Left forelimb (tissue), 1 donor: ENCODE measurements at regions not wholly inside any gene's neighbourhood (a gene's known extent, or its start where the extent isn't known, plus 50 kb on each side); places are given as distances from the start of the nearest gene placed in this dataset.

ENCODE experiments used
- DNase-seq: peaks from one replicate; pipeline ENCODE4 v3.0.0-alpha.2; 2018; ENCODE audit warnings: low spot score

GRCh38 chrX:4876268-4876667 is 1162.8 kb upstream of the PRKX start:
- DNase-seq = no peak

DNA sequence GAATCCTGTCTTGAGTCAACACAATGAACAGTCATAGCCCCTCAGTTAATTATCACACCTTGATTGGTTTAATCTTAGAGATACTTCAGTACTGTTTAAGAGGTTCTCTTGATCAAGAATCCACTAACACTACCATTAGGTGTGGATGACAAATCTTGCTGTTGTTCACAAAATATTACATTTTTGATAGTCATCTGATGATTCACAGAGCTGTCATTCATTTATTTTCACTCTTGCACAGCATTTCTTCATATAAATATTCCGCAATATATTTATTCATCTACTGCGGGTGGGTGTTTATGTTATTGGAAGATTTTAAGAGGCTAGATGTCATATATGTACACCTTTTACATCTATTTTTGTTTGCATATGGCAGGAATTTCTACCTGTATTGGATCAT is 1138.1 kb upstream of the PRKX start:
- DNase-seq = no peak

DNA sequence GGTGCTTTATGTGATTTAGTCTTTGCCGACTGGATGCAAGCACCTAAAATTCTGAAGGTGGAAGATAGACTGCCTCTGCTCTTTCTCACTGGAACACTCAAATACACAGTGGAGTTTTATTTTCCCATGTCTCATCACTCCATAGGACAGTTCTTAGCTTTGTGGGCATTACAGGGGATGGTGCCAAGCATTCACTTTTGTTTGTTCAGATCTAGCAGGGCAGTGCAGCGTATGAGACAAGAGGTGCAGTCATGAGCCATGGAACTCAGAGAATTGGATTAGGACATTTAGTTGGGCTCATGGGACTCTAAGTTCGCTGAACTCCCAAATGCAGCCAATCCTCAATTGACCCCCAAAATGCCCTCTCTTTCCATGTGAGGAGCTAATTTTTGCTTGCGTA is 1136.9 kb upstream of the PRKX start:
- no peak for DNase-seq

- DNase-seq = no peak
These were observed 1130.9 kb upstream of the PRKX start for GRCh38 chrX:4844376-4844775.

DNA sequence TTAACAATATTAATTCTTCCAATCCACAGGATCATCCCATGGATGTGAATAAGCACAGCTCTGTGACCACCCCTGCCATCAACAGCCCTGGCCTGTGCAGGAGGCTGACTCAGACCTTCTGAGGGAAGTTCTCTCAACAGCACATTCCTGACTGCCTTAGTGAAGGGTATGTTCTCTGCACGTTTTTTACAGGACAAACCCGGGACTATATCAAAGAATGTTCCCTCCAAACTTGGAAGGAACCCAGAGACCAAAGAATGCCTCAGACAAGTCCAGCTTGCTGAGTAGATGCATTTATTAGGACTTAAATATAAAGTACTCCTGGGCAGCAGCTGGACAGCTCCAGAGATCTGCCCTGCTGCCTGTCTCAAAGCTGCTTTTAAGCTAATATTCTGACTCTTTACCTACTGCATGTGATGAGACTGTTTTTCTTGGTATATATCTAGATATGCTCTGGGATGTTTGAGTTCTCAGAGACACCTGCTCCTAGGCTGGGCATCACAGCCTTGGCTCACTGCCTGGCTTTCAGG is 1127.8 kb upstream of the PRKX start:
- no peak for DNase-seq

GRCh38 chrX:4831574-4831973 is 1118.1 kb upstream of the PRKX start:
- no peak for DNase-seq

- no peak for DNase-seq
These were observed 1117.6 kb upstream of the PRKX start for GRCh38 chrX:4830880-4831557.

GRCh38 chrX:4825550-4825949 is 1112.1 kb upstream of the PRKX start:
- no peak for DNase-seq

DNA sequence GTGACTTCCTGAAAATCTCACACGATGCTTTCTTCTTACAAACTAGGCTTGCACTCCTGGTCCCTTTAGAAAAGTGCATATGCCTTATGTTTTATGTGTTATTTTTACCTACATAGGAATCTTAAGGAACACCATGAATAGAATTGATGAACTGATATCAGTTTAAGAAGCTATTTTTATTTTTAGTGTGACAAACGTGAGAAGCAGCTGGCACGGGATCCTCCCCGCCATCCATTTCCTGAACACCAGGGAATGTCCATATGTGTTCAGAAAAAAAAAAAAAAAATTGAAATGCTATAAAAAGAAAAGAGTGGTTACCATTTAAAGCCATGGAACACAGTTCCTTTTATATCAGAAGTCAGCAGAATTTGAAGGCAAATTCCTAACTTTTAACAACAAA is 1096.1 kb upstream of the PRKX start:
- DNase-seq = no peak

- DNase-seq = no peak
These were observed 1092.1 kb upstream of the PRKX start for GRCh38 chrX:4805502-4805901.

GRCh38 chrX:4800756-4801155 is 1087.3 kb upstream of the PRKX start:
- DNase-seq = no peak

- no peak for DNase-seq
These were observed 1074.5 kb upstream of the PRKX start for GRCh38 chrX:4787971-4788370.

DNA sequence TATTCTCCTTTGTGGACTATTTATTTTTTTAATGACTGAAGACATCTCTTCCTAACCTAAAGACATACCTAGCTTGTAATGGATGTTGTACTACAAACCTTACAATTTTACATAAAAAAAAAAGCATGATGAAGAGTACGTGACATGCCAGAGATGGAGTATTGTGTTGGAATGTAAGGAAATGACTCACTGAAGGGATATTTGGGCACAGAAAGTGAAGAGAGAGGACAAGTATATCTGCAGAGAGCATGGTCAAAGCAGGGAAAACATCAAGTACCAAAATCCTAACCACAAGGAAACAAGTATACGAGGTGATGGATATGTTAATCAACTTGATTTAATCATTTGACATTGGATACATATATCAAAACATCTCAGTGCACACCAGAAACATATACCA is 1051.4 kb upstream of the PRKX start:
- no peak for DNase-seq

DNA sequence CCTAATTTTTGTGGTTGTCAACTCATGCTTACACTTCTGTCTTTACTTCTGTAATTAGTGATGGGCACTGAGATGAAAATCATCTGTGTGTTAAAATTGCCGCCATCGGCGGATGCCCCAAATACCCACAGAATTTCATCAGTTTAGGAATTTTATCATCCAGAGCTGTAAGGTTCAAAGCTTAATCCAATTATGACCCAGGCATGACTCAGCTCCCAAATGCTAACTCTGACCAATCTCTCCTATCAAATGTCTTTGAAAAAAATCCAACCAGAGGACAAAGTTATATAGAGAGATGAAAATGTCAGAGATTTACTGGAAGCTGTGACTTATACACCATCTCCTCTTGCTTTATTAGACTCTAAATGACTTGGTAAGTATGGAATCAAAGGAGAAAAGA is 1048.7 kb upstream of the PRKX start:
- no peak for DNase-seq

- DNase-seq = no peak
These were observed 1041.6 kb upstream of the PRKX start for GRCh38 chrX:4754878-4755604.

DNA sequence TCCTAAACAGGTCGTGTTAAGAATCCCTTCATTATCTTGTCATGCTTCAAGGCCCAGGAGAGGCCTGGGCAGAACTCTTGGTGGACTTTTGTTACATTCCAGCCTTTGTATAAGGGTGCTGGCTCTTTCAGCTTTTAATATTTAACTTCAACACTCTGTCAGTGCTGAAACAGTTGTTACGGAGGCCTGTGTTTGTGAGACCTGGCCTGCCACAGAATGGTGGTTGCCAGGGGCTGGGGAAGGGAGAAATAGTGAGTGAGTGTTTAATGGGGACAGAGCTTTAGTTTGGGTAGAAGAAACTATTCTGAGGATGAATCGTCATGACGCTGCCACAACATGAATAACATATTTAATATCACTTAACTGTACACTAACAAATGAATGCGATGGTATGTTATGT is 1027.6 kb upstream of the PRKX start:
- no peak for DNase-seq

GRCh38 chrX:4735299-4735698 is 1021.9 kb upstream of the PRKX start:
- no peak for DNase-seq

DNA sequence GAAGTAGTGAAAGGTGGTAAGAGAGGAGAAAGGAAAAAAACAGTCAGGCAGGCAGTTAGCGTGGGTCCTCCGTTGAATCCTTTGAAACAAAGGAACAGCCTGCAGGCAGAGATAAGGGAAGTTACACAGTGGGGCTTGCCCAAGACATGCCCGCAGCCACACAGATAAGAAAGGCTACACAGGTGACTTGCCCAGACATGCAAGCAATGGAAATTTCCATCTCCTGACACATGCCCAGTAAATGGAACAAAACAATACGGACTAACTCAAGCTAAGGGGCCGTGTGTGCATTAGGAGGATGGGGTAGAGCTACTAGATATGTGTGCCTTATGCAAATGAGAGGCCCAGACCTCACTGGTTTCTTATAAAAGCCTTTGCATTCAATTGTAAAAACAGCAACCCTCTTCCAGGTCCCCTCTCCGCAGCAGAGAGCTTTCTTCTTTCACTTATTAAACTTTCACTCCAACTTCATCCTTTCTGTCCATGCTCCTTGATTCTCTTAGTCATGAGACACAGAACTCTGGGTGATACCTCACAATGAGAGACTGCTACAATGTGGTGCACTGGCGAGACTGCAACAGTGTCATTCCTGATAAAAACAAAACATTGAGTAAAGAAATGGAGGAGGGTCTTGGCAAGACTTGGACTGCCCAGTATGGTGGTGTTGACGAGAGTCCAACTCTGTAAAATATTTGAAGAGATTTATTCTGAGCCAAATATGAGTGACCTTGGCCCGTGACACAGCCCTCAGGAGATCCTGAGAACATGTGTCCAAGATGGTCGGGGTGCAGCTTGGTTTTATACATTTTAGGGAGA is 997.4 kb upstream of the PRKX start:
- DNase-seq = no peak

DNA sequence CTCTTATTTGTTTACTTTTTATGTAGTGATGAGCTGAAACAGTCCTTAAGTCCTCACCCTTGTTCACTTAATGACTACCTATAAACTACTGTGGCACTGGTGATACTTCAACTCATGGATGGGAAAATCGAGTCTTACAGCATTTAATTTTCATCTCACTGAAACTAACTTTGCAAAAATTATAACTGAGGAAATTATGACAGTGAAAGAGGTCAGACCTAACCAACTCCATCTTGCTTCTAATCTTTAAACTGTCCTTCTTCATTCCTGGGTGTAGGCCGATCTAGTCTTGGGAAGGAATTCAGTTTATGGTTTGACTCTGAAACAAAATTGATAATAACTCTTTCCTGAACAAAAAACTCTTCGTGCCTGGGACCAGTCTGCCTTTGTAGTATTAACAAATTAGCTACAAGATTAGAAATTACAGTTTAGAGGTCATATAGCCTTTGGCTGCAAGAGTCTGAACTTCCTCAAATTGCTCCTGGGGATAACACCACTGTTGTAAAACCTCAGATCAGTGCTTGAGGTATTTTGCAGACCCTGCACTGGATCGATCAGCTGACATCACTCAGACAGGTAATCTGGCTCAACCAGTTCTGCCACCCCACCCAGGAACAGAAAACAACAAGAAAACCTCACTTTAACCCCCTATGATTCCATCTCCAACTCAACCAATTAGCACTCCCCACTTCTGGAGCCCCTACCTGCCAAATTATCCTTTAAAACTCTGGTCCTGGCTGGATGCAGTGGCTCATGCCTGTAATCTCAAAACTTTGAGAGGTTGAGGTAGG is 995.7 kb upstream of the PRKX start:
- DNase-seq = no peak

GRCh38 chrX:4706961-4707360 is 993.5 kb upstream of the PRKX start:
- no peak for DNase-seq

GRCh38 chrX:4690521-4690920 is 977.1 kb upstream of the PRKX start:
- no peak for DNase-seq

DNA sequence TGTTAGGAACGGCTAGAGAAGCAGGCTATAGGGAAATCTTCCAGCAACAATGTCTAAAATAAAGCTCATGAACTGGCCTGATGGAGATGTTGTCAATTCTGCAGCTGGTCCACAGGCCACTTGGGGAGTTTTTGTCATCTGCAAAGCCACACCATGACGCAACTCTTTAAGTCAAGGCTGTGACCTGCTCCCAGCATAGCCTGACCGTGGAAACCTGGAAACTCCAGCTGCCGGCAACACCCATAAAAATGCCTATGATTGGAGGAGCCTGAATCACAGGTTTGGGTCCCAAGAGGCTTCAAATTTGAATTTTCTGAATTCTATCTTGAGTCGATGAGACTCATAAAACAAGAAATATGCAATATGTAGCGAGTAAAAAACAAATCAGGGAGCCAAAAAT is 969.2 kb upstream of the PRKX start:
- DNase-seq = no peak
